ENCODE measurements at regions not wholly inside any gene's neighbourhood (a gene's known extent, or its start where the extent isn't known, plus 50 kb on each side); places are given as distances from the start of the nearest gene placed in this dataset.

- no peak for DNase-seq
- H3K27ac ChIP-seq = no peak overlapping the region
- H3K9me3 ChIP-seq = no peaks in the 10 kb centered on the region
- H3K27me3 ChIP-seq = no peaks in the 10 kb centered on the region
- TF ChIP-seq CTCF (IDR thresholded peaks at IDR 0.05) = no peak
- TF ChIP-seq POLR2A (IDR thresholded peaks at IDR 0.05) = no peak
- intact Hi-C loops (cut with DNase I; ENCODE audit: low total_unique reads) = no loop called here
- no peaks in the 10 kb centered on the region for H3K4me1 ChIP-seq
- no peaks in the 10 kb centered on the region for H3K36me3 ChIP-seq
- H3K4me3 ChIP-seq = no peak overlapping the region
Measured at GRCh38 chr18:8484951-8485350, 124.3 kb upstream of the RAB12 start.

DNA sequence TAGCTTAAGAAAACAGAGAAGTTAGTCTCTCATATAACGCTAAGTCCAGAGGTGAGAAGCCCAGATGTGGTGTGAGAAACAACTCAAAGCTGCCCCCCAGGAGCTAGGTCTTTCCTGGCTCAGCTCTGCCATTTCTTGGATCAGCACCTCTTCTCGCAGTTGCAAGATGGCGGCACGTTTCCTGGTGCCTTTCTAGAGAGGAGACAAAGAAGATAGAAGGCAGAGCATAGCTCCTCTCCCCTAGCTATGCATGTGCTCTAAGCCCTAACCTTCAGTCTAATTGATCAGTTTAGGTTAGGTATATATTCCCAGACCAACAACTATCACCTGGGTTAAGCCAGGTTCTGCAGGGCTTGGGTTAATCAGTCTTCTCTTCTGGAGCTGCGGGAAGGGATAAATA, 119.5 kb upstream of the RAB12 start:
- H3K9me3 ChIP-seq = no peaks in the 10 kb centered on the region
- no peaks in the 10 kb centered on the region for H3K27me3 ChIP-seq
- H3K36me3 ChIP-seq = no peaks in the 10 kb centered on the region
- intact Hi-C loops (cut with DNase I; ENCODE audit: low total_unique reads) = no loop called here
- DNase-seq = no peak
- no peak overlapping the region for H3K4me3 ChIP-seq
- TF ChIP-seq POLR2A (IDR thresholded peaks at IDR 0.05) (no peak), CTCF (IDR thresholded peaks at IDR 0.05) (no peak)
- H3K4me1 ChIP-seq = no peaks in the 10 kb centered on the region
- no peak overlapping the region for H3K27ac ChIP-seq

DNA sequence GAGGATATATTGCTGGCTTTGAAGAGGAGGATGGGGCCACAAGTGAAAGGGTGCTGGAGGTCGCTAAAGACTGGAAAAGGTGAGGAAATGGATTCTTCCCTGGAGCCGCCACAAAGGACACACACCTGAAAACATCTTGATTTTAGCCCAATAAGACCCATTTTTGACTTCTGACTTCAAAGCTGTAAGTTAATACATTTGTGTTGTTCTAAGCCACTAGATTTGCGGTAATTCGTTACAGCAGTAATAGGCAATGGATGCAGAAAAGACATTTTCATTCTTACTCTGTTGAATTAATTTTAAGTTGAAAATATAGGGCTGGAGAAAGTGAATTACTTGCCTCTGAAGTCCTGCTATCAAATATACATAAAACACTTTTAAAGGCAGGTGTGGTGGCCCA, 117.7 kb upstream of the RAB12 start:
- Histone ChIP-seq H3K4me1 (no peaks in the 10 kb centered on the region), H3K27me3 (no peaks in the 10 kb centered on the region), H3K36me3 (no peaks in the 10 kb centered on the region), H3K27ac (no peak overlapping the region), H3K9me3 (no peaks in the 10 kb centered on the region), H3K4me3 (no peak overlapping the region)
- intact Hi-C loops (cut with DNase I; ENCODE audit: low total_unique reads) = no loop called here
- TF ChIP-seq CTCF (IDR thresholded peaks at IDR 0.05) (no peak), POLR2A (IDR thresholded peaks at IDR 0.05) (no peak)
- no peak for DNase-seq

GRCh38 chr18:8493141-8493540, 116.1 kb upstream of the RAB12 start:
- H3K27me3 ChIP-seq = no peaks in the 10 kb centered on the region
- no peak overlapping the region for H3K27ac ChIP-seq
- no peak overlapping the region for H3K4me3 ChIP-seq
- TF ChIP-seq CTCF (IDR thresholded peaks at IDR 0.05) (no peak), POLR2A (IDR thresholded peaks at IDR 0.05) (no peak)
- H3K4me1 ChIP-seq = no peaks in the 10 kb centered on the region
- intact Hi-C loops (cut with DNase I; ENCODE audit: low total_unique reads) = no loop called here
- DNase-seq = no peak
- no peaks in the 10 kb centered on the region for H3K36me3 ChIP-seq
- H3K9me3 ChIP-seq = no peaks in the 10 kb centered on the region

- intact Hi-C loops (cut with DNase I; ENCODE audit: low total_unique reads) = no loop called here
- no peak overlapping the region for H3K4me3 ChIP-seq
- H3K27ac ChIP-seq = no peak overlapping the region
- no peaks in the 10 kb centered on the region for H3K27me3 ChIP-seq
- DNase-seq = no peak
- TF ChIP-seq POLR2A (IDR thresholded peaks at IDR 0.05) (no peak), CTCF (IDR thresholded peaks at IDR 0.05) (no peak)
- H3K9me3 ChIP-seq = no peaks in the 10 kb centered on the region
- no peaks in the 10 kb centered on the region for H3K36me3 ChIP-seq
- H3K4me1 ChIP-seq = no peaks in the 10 kb centered on the region
Measured at GRCh38 chr18:8496186-8496585, 113.1 kb upstream of the RAB12 start.

Data from uterus (tissue), 3 donors.